ENCODE measurements at regions not wholly inside any gene's neighbourhood (a gene's known extent, or its start where the extent isn't known, plus 50 kb on each side); places are given as distances from the start of the nearest gene placed in this dataset.

GRCh38 chr1:199808110-199808870 is 219.2 kb upstream of the NR5A2 start:
- TF ChIP-seq CTCF (IDR thresholded peaks at IDR 0.05; ENCODE audit: low read depth, low read length) (no peak), EZH2phosphoT487 (IDR thresholded peaks at IDR 0.05; ENCODE audit: low read depth) (no peak)

Data from OCI-LY3 (cell line).